ENCODE measurements at regions not wholly inside any gene's neighbourhood (a gene's known extent, or its start where the extent isn't known, plus 50 kb on each side); places are given as distances from the start of the nearest gene placed in this dataset.

DNA sequence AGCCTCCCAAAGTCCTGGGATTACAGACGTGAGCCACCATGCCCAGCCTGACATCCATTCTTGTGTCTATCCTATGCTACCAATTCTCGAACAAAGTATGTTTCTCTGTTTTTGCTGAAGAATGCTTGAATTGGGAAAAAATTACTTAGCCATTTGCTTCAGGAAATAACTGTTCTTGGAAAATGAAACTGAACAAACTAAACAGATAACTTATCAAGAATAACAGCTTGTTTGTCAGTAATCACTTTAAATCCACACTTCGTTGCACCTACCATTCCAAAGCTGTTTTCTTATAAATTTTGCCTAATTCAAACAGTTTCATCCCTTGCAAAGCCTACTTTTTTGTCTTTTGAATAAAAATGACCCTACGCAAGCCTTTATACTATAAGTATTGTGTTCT is 672.9 kb downstream of the SUCLG1 start:
- TF ChIP-seq CTCF (IDR thresholded peaks at IDR 0.05): no peak
- ATAC-seq (ENCODE audit: low FRiP score): no peak
- DNase-seq (ENCODE audit: low spot score): no peak

GRCh38 chr2:83784947-83785346 is 674.1 kb downstream of the SUCLG1 start:
- no peak for TF ChIP-seq CTCF (IDR thresholded peaks at IDR 0.05)
- ATAC-seq (ENCODE audit: low FRiP score) (no peak), DNase-seq (ENCODE audit: low spot score) (no peak)

GRCh38 chr2:83784315-83784714 is 674.8 kb downstream of the SUCLG1 start:
- DNase-seq (ENCODE audit: low spot score): no peak
- TF ChIP-seq CTCF (IDR thresholded peaks at IDR 0.05): no peak
- no peak for ATAC-seq (ENCODE audit: low FRiP score)

DNA sequence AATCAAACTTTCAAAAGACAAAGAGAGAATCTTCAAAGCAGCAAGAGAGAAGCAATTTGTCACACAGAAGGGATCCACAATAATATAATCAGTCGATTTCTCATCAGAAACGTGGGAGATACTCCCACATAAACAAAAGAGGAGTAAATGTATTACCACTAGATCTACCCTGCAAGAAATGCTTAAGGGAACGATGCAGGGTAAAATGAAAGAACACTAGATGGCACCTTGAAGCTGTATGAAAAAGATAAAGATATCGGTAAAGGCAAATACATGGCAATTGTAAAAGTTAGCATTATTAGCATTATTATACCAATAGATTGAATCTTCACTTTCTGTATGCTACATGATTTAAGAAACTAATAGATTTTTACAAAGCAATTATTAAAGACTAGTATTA is 677.0 kb downstream of the SUCLG1 start:
- ATAC-seq (ENCODE audit: low FRiP score) (no peak), DNase-seq (ENCODE audit: low spot score) (no peak)
- TF ChIP-seq CTCF (IDR thresholded peaks at IDR 0.05): no peak

GRCh38 chr2:83764447-83765005 is 694.6 kb downstream of the SUCLG1 start:
- DNase-seq (ENCODE audit: low spot score) (no peak), ATAC-seq (ENCODE audit: low FRiP score) (no peak)
- no peak for TF ChIP-seq CTCF (IDR thresholded peaks at IDR 0.05)

GRCh38 chr2:83757329-83757728 is 701.8 kb downstream of the SUCLG1 start:
- ATAC-seq (ENCODE audit: low FRiP score): no peak
- no peak for TF ChIP-seq CTCF (IDR thresholded peaks at IDR 0.05)
- no peak for DNase-seq (ENCODE audit: low spot score)

DNA sequence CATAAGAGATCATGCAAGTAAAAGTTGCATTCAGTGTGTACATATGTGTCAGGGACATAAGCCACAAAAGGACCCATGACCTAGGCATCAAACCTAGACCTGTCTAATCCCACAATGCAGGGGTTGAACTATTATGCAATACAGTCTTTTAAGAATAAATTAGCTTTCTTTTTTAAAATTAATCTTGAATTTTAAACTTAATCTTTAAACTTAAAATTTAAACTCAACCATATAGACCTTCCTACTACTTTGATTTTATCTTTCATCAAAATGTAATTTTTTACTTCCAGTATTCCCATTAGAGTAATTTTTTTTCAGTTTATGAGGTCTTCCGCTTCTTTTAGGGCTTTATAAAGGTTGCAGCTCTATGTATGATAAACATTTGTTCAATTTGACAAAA is 702.9 kb downstream of the SUCLG1 start:
- ATAC-seq (ENCODE audit: low FRiP score): no peak
- TF ChIP-seq CTCF (IDR thresholded peaks at IDR 0.05): no peak
- DNase-seq (ENCODE audit: low spot score): no peak

All from omental fat pad (tissue), 3 donors.